ENCODE measurements at regions not wholly inside any gene's neighbourhood (a gene's known extent, or its start where the extent isn't known, plus 50 kb on each side); places are given as distances from the start of the nearest gene placed in this dataset.
A peak's percentile ranks its signal among the peaks of the same experiment; 100 is the strongest.

DNA sequence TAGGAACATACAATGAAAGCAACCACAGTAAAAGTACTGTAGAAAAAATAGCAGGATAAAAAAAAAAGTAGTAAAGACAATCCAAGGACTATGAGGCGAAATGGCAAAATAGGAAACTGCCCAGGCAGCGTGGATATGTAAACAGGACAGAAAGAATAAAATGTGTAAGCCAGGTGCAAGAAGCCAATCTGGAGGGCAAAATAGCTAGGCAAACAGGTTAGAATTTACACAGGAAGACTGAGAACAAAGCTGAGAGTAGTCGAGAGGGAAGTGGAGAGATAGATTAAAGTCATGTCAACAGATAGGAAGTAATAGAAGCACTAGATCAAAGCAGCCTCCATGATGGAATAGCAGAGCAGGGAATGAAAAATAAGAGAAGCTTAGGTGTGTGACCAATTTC lies 124.2 kb upstream of the B3GALT2 start:
- no peak overlapping the region for H3K9ac ChIP-seq (ENCODE audit: low read length in 3 of 3)
- TF ChIP-seq, protein P1, sequence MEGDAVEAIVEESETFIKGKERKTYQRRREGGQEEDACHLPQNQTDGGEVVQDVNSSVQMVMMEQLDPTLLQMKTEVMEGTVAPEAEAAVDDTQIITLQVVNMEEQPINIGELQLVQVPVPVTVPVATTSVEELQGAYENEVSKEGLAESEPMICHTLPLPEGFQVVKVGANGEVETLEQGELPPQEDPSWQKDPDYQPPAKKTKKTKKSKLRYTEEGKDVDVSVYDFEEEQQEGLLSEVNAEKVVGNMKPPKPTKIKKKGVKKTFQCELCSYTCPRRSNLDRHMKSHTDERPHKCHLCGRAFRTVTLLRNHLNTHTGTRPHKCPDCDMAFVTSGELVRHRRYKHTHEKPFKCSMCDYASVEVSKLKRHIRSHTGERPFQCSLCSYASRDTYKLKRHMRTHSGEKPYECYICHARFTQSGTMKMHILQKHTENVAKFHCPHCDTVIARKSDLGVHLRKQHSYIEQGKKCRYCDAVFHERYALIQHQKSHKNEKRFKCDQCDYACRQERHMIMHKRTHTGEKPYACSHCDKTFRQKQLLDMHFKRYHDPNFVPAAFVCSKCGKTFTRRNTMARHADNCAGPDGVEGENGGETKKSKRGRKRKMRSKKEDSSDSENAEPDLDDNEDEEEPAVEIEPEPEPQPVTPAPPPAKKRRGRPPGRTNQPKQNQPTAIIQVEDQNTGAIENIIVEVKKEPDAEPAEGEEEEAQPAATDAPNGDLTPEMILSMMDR (IDR thresholded peaks at IDR 0.05; ENCODE audit: borderline replicate concordance, extremely low read depth, insufficient read depth), result no peak
- FAIRE-seq (no peak), DNase-seq (no peak)
- no peak overlapping the region for H3K27ac ChIP-seq (ENCODE audit: low read depth in 2 of 2, low read length in 2 of 2)
- no peaks in the 10 kb centered on the region for H3K4me1 ChIP-seq (ENCODE audit: control insufficient read depth in 2 of 3, insufficient read depth in 2 of 3, low read depth in 1 of 3, low read length in 3 of 3)
- H3K4me3 ChIP-seq (ENCODE audit: low read length in 3 of 3), result no peak overlapping the region
- no peaks in the 10 kb centered on the region for H3K9me3 ChIP-seq (ENCODE audit: control insufficient read depth in 2 of 3, insufficient read depth in 1 of 3, low read length in 3 of 3)
- H3K36me3 ChIP-seq (ENCODE audit: control insufficient read depth in 2 of 3, insufficient read depth in 3 of 3, low read length in 3 of 3), result no peaks in the 10 kb centered on the region
- H3K27me3 ChIP-seq (ENCODE audit: control insufficient read depth, insufficient read depth, low read length), result no peaks in the 10 kb centered on the region
- intact Hi-C loops (cut with DNase I), result no loop called here

DNA sequence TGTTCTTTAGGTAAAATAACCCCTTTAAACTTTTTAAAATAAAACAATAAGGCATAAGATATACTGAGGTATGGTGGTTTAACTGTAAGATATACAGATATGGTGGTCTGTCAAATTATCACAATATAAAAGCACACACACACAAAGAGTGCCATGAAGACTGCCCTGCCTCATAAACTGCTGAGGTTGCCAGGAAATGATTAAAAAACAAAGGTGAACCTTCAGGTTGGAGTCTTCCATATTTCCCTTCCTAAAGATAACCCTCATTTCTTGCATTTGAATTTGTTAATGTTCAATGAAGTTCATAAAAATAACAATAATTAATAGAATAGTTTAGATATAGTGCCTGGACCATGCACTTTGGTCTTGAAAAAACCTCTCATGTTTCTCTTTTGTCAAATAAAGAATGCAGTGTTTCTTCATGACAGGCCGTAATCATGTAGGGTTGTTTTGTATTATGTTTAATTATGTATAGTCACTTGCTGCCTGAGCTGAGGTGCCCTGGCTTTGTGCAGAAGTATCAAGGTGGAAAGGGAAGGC lies 123.6 kb upstream of the B3GALT2 start:
- Histone ChIP-seq H3K4me3 (ENCODE audit: low read length in 3 of 3) (no peak overlapping the region), H3K27ac (ENCODE audit: low read depth in 2 of 2, low read length in 2 of 2) (no peak overlapping the region), H3K4me1 (ENCODE audit: control insufficient read depth in 2 of 3, insufficient read depth in 2 of 3, low read depth in 1 of 3, low read length in 3 of 3) (no peaks in the 10 kb centered on the region), H3K27me3 (ENCODE audit: control insufficient read depth, insufficient read depth, low read length) (no peaks in the 10 kb centered on the region), H3K9me3 (ENCODE audit: control insufficient read depth in 2 of 3, insufficient read depth in 1 of 3, low read length in 3 of 3) (no peaks in the 10 kb centered on the region), H3K36me3 (ENCODE audit: control insufficient read depth in 2 of 3, insufficient read depth in 3 of 3, low read length in 3 of 3) (no peaks in the 10 kb centered on the region), H3K9ac (ENCODE audit: low read length in 3 of 3) (no peak overlapping the region)
- FAIRE-seq, result no peak
- intact Hi-C loops (cut with DNase I), result no loop called here
- TF ChIP-seq, protein P1 (IDR thresholded peaks at IDR 0.05; ENCODE audit: borderline replicate concordance, extremely low read depth, insufficient read depth), result no peak
- no peak for DNase-seq

DNA sequence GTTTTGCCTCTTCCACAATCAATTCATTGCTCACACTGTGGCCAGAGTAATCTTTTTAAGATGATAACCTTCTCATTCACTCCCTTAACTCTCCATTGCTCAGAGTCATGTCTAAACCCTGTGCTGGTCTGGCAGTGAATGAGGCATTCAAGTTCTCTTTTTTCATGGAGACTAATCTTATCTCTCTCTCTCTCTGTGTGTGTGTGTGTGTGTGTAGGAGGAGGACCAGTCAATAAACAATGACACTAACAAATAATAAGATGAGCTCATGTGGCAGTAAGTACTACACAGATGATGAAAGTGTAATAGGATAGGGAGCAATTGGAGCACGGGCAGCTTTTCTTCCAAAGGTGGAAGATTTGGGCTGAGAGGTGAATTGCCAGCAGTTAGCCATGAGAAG lies 122.0 kb upstream of the B3GALT2 start:
- Histone ChIP-seq H3K27ac (ENCODE audit: low read depth in 2 of 2, low read length in 2 of 2) (no peak overlapping the region), H3K4me1 (ENCODE audit: control insufficient read depth in 2 of 3, insufficient read depth in 2 of 3, low read depth in 1 of 3, low read length in 3 of 3) (no peaks in the 10 kb centered on the region), H3K4me3 (ENCODE audit: low read length in 3 of 3) (no peak overlapping the region), H3K36me3 (ENCODE audit: control insufficient read depth in 2 of 3, insufficient read depth in 3 of 3, low read length in 3 of 3) (no peaks in the 10 kb centered on the region), H3K9me3 (ENCODE audit: control insufficient read depth in 2 of 3, insufficient read depth in 1 of 3, low read length in 3 of 3) (no peaks in the 10 kb centered on the region), H3K27me3 (ENCODE audit: control insufficient read depth, insufficient read depth, low read length) (no peaks in the 10 kb centered on the region), H3K9ac (ENCODE audit: low read length in 3 of 3) (no peak overlapping the region)
- DNase-seq, result peak in 2 of 5 donors; percentile 4 to 10
- FAIRE-seq, result no peak
- TF ChIP-seq, protein P1 (IDR thresholded peaks at IDR 0.05; ENCODE audit: borderline replicate concordance, extremely low read depth, insufficient read depth), result no peak
- intact Hi-C loops (cut with DNase I), result no loop called here

DNA sequence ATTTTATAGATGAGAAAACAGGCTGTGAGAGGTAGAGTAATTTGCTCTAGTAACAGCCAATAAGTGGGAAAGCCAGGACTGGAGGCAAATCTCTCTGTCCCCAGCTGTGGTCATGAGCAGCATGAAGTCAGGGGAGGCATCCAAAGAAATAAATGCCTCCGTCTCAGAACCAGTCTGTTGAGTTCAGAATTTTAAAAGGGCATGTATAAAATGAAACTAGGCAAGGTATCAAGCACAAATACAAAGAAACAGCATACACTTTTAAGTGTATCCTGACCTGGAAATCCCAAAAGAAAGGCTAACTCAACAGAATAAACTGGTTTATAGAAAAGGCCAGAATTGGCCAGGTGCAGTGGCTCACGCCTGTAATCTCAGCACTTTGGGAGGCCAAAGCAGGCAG lies 120.0 kb upstream of the B3GALT2 start:
- FAIRE-seq, result no peak
- H3K36me3 ChIP-seq (ENCODE audit: control insufficient read depth in 2 of 3, insufficient read depth in 3 of 3, low read length in 3 of 3), result no peaks in the 10 kb centered on the region
- H3K4me3 ChIP-seq (ENCODE audit: low read length in 3 of 3), result no peak overlapping the region
- H3K9me3 ChIP-seq (ENCODE audit: control insufficient read depth in 2 of 3, insufficient read depth in 1 of 3, low read length in 3 of 3), result no peaks in the 10 kb centered on the region
- H3K27me3 ChIP-seq (ENCODE audit: control insufficient read depth, insufficient read depth, low read length), result no peaks in the 10 kb centered on the region
- TF ChIP-seq, protein P1 (IDR thresholded peaks at IDR 0.05; ENCODE audit: borderline replicate concordance, extremely low read depth, insufficient read depth), result no peak
- H3K4me1 ChIP-seq (ENCODE audit: control insufficient read depth in 2 of 3, insufficient read depth in 2 of 3, low read depth in 1 of 3, low read length in 3 of 3), result no peaks in the 10 kb centered on the region
- DNase-seq, result no peak
- intact Hi-C loops (cut with DNase I), result no loop called here
- no peak overlapping the region for H3K9ac ChIP-seq (ENCODE audit: low read length in 3 of 3)
- H3K27ac ChIP-seq (ENCODE audit: low read depth in 2 of 2, low read length in 2 of 2), result no peak overlapping the region

Measured in kidney (tissue), 13 donors.